ENCODE measurements at regions not wholly inside any gene's neighbourhood (a gene's known extent, or its start where the extent isn't known, plus 50 kb on each side); places are given as distances from the start of the nearest gene placed in this dataset.

GRCh38 chr16:14347706-14348105, 276.6 kb downstream of the MRTFB start:
- H3K36me3 ChIP-seq (ENCODE audit: insufficient read depth, low read length), result no peaks in the 10 kb centered on the region
- H3K4me1 ChIP-seq (ENCODE audit: control insufficient read depth, insufficient read depth, low read length, unreplicated experiment), result peaks cover under 1% of the 10 kb centered on the region
- H2AFZ ChIP-seq (ENCODE audit: low read length, unreplicated experiment), result no peak overlapping the region
- H3K27ac ChIP-seq (ENCODE audit: low read depth, low read length), result no peak overlapping the region
- H3K79me2 ChIP-seq (ENCODE audit: control insufficient read depth, insufficient read depth, low read length, unreplicated experiment), result no peaks in the 10 kb centered on the region
- no peak overlapping the region for H3K4me3 ChIP-seq (ENCODE audit: low read depth, low read length)
- no peaks in the 10 kb centered on the region for H3K27me3 ChIP-seq (ENCODE audit: insufficient read depth, low read length)

- H3K36me3 ChIP-seq (ENCODE audit: insufficient read depth, low read length), result no peaks in the 10 kb centered on the region
- no peak overlapping the region for H3K27ac ChIP-seq (ENCODE audit: low read depth, low read length)
- no peak overlapping the region for H2AFZ ChIP-seq (ENCODE audit: low read length, unreplicated experiment)
- no peak overlapping the region for H3K4me3 ChIP-seq (ENCODE audit: low read depth, low read length)
- H3K4me1 ChIP-seq (ENCODE audit: control insufficient read depth, insufficient read depth, low read length, unreplicated experiment), result no peaks in the 10 kb centered on the region
- H3K27me3 ChIP-seq (ENCODE audit: insufficient read depth, low read length), result no peaks in the 10 kb centered on the region
- H3K79me2 ChIP-seq (ENCODE audit: control insufficient read depth, insufficient read depth, low read length, unreplicated experiment), result no peaks in the 10 kb centered on the region
Measured at GRCh38 chr16:14346278-14347142, 275.4 kb downstream of the MRTFB start.

- Histone ChIP-seq H3K79me2 (ENCODE audit: control insufficient read depth, insufficient read depth, low read length, unreplicated experiment) (no peaks in the 10 kb centered on the region), H2AFZ (ENCODE audit: low read length, unreplicated experiment) (no peak overlapping the region), H3K4me1 (ENCODE audit: control insufficient read depth, insufficient read depth, low read length, unreplicated experiment) (no peaks in the 10 kb centered on the region), H3K27me3 (ENCODE audit: insufficient read depth, low read length) (no peaks in the 10 kb centered on the region), H3K27ac (ENCODE audit: low read depth, low read length) (no peak overlapping the region), H3K4me3 (ENCODE audit: low read depth, low read length) (no peak overlapping the region), H3K36me3 (ENCODE audit: insufficient read depth, low read length) (no peaks in the 10 kb centered on the region)
Measured at GRCh38 chr16:14345512-14346115, 274.5 kb downstream of the MRTFB start.

GRCh38 chr16:14344945-14345344, 273.8 kb downstream of the MRTFB start:
- no peak overlapping the region for H3K27ac ChIP-seq (ENCODE audit: low read depth, low read length)
- no peaks in the 10 kb centered on the region for H3K36me3 ChIP-seq (ENCODE audit: insufficient read depth, low read length)
- H3K4me1 ChIP-seq (ENCODE audit: control insufficient read depth, insufficient read depth, low read length, unreplicated experiment), result no peaks in the 10 kb centered on the region
- no peak overlapping the region for H3K4me3 ChIP-seq (ENCODE audit: low read depth, low read length)
- H3K79me2 ChIP-seq (ENCODE audit: control insufficient read depth, insufficient read depth, low read length, unreplicated experiment), result no peaks in the 10 kb centered on the region
- no peak overlapping the region for H2AFZ ChIP-seq (ENCODE audit: low read length, unreplicated experiment)
- H3K27me3 ChIP-seq (ENCODE audit: insufficient read depth, low read length), result no peaks in the 10 kb centered on the region

- no peak overlapping the region for H3K27ac ChIP-seq (ENCODE audit: low read depth, low read length)
- H2AFZ ChIP-seq (ENCODE audit: low read length, unreplicated experiment), result no peak overlapping the region
- H3K4me1 ChIP-seq (ENCODE audit: control insufficient read depth, insufficient read depth, low read length, unreplicated experiment), result no peaks in the 10 kb centered on the region
- H3K4me3 ChIP-seq (ENCODE audit: low read depth, low read length), result no peak overlapping the region
- no peaks in the 10 kb centered on the region for H3K27me3 ChIP-seq (ENCODE audit: insufficient read depth, low read length)
- no peaks in the 10 kb centered on the region for H3K79me2 ChIP-seq (ENCODE audit: control insufficient read depth, insufficient read depth, low read length, unreplicated experiment)
- no peaks in the 10 kb centered on the region for H3K36me3 ChIP-seq (ENCODE audit: insufficient read depth, low read length)
Measured at GRCh38 chr16:14344292-14344691, 273.2 kb downstream of the MRTFB start.

GRCh38 chr16:14341324-14342225, 270.5 kb downstream of the MRTFB start:
- H3K36me3 ChIP-seq (ENCODE audit: insufficient read depth, low read length), result no peaks in the 10 kb centered on the region
- H3K4me1 ChIP-seq (ENCODE audit: control insufficient read depth, insufficient read depth, low read length, unreplicated experiment), result no peaks in the 10 kb centered on the region
- H3K27ac ChIP-seq (ENCODE audit: low read depth, low read length), result no peak overlapping the region
- H3K27me3 ChIP-seq (ENCODE audit: insufficient read depth, low read length), result no peaks in the 10 kb centered on the region
- H2AFZ ChIP-seq (ENCODE audit: low read length, unreplicated experiment), result no peak overlapping the region
- no peak overlapping the region for H3K4me3 ChIP-seq (ENCODE audit: low read depth, low read length)
- H3K79me2 ChIP-seq (ENCODE audit: control insufficient read depth, insufficient read depth, low read length, unreplicated experiment), result no peaks in the 10 kb centered on the region

GRCh38 chr16:14339694-14340093, 268.6 kb downstream of the MRTFB start:
- no peak overlapping the region for H3K27ac ChIP-seq (ENCODE audit: low read depth, low read length)
- no peaks in the 10 kb centered on the region for H3K27me3 ChIP-seq (ENCODE audit: insufficient read depth, low read length)
- no peaks in the 10 kb centered on the region for H3K36me3 ChIP-seq (ENCODE audit: insufficient read depth, low read length)
- H3K4me3 ChIP-seq (ENCODE audit: low read depth, low read length), result no peak overlapping the region
- H3K4me1 ChIP-seq (ENCODE audit: control insufficient read depth, insufficient read depth, low read length, unreplicated experiment), result no peaks in the 10 kb centered on the region
- H3K79me2 ChIP-seq (ENCODE audit: control insufficient read depth, insufficient read depth, low read length, unreplicated experiment), result no peaks in the 10 kb centered on the region
- H2AFZ ChIP-seq (ENCODE audit: low read length, unreplicated experiment), result no peak overlapping the region

GRCh38 chr16:14338969-14339368, 267.9 kb downstream of the MRTFB start:
- H3K4me3 ChIP-seq (ENCODE audit: low read depth, low read length), result no peak overlapping the region
- H3K27ac ChIP-seq (ENCODE audit: low read depth, low read length), result no peak overlapping the region
- no peaks in the 10 kb centered on the region for H3K36me3 ChIP-seq (ENCODE audit: insufficient read depth, low read length)
- no peaks in the 10 kb centered on the region for H3K27me3 ChIP-seq (ENCODE audit: insufficient read depth, low read length)
- no peaks in the 10 kb centered on the region for H3K79me2 ChIP-seq (ENCODE audit: control insufficient read depth, insufficient read depth, low read length, unreplicated experiment)
- H2AFZ ChIP-seq (ENCODE audit: low read length, unreplicated experiment), result no peak overlapping the region
- H3K4me1 ChIP-seq (ENCODE audit: control insufficient read depth, insufficient read depth, low read length, unreplicated experiment), result no peaks in the 10 kb centered on the region

GRCh38 chr16:14338236-14338635, 267.1 kb downstream of the MRTFB start:
- no peaks in the 10 kb centered on the region for H3K79me2 ChIP-seq (ENCODE audit: control insufficient read depth, insufficient read depth, low read length, unreplicated experiment)
- H3K4me1 ChIP-seq (ENCODE audit: control insufficient read depth, insufficient read depth, low read length, unreplicated experiment), result no peaks in the 10 kb centered on the region
- H3K27me3 ChIP-seq (ENCODE audit: insufficient read depth, low read length), result no peaks in the 10 kb centered on the region
- H3K27ac ChIP-seq (ENCODE audit: low read depth, low read length), result no peak overlapping the region
- H3K4me3 ChIP-seq (ENCODE audit: low read depth, low read length), result no peak overlapping the region
- H2AFZ ChIP-seq (ENCODE audit: low read length, unreplicated experiment), result no peak overlapping the region
- H3K36me3 ChIP-seq (ENCODE audit: insufficient read depth, low read length), result no peaks in the 10 kb centered on the region

GRCh38 chr16:14337303-14338191, 266.4 kb downstream of the MRTFB start:
- Histone ChIP-seq H3K27me3 (ENCODE audit: insufficient read depth, low read length) (no peaks in the 10 kb centered on the region), H2AFZ (ENCODE audit: low read length, unreplicated experiment) (no peak overlapping the region), H3K27ac (ENCODE audit: low read depth, low read length) (no peak overlapping the region), H3K4me1 (ENCODE audit: control insufficient read depth, insufficient read depth, low read length, unreplicated experiment) (no peaks in the 10 kb centered on the region), H3K4me3 (ENCODE audit: low read depth, low read length) (no peak overlapping the region), H3K79me2 (ENCODE audit: control insufficient read depth, insufficient read depth, low read length, unreplicated experiment) (no peaks in the 10 kb centered on the region), H3K36me3 (ENCODE audit: insufficient read depth, low read length) (no peaks in the 10 kb centered on the region)
